SK-N-MC (cell line): ENCODE measurements at regions not wholly inside any gene's neighbourhood (a gene's known extent, or its start where the extent isn't known, plus 50 kb on each side); places are given as distances from the start of the nearest gene placed in this dataset.
A peak's percentile ranks its signal among the peaks of the same experiment; 100 is the strongest.

Experiments
- DNase-seq: peaks from one replicate; pipeline ENCODE4 v3.0.0-alpha.2; 2011; ENCODE audit warnings: low read depth, low spot score
- H3K27ac ChIP-seq: fragments of 200-600 bp; sonication (generic); 2 replicates; pipeline ENCODE4 v1.5.1; 2016; ENCODE audit warnings: mixed run types
- H3K36me3 ChIP-seq: fragments of 200-600 bp; sonication (generic); 2 replicates; pipeline ENCODE4 v1.6.1; 2017; ENCODE audit warnings: antibody characterized with exemption, low read length, mixed read lengths; ENCODE audit not compliant: insufficient read depth
- H3K4me3 ChIP-seq: fragments of 200-600 bp; sonication (generic); 2 replicates; pipeline ENCODE4 v1.5.1; 2016
- H3K9ac ChIP-seq: fragments of 200-600 bp; sonication (generic); 2 replicates; pipeline ENCODE4 v1.8.0; 2017; ENCODE audit warnings: mixed run types, mixed read lengths; ENCODE audit not compliant: insufficient read length
- H3K9me3 ChIP-seq: fragments of 200-600 bp; sonication (generic); 2 replicates; pipeline ENCODE4 v1.6.1; 2017; ENCODE audit warnings: low read depth, mild to moderate bottlenecking, antibody characterized with exemption, low read length, moderate library complexity, mixed read lengths
- EZH2 ChIP-seq: fragments of 200-600 bp; sonication (generic); IDR thresholded peaks from one replicate; pipeline ENCODE4 v1.6.1; 2017; ENCODE audit warnings: antibody characterized with exemption
- FOXP2 ChIP-seq: optimal IDR thresholded peaks from 2 replicates; pipeline ENCODE3; 2011; ENCODE audit warnings: mild to moderate bottlenecking, moderate library complexity; ENCODE audit not compliant: insufficient read depth; ENCODE audit errors: extremely low read length, control extremely low read depth
- POLR2AphosphoS5 ChIP-seq: IDR thresholded peaks from 2 replicates; pipeline ENCODE4 v1.6.1; 2012; ENCODE audit warnings: mild to moderate bottlenecking, low read depth, low read length, borderline replicate concordance

GRCh38 chr2:41410011-41410410 is 637.8 kb upstream of the PKDCC start:
- TF ChIP-seq FOXP2 (no peak), EZH2 (no peak), POLR2AphosphoS5 (no peak)
- DNase-seq, result no peak
- no peak overlapping the region for H3K4me3 ChIP-seq
- no peaks in the 10 kb centered on the region for H3K9me3 ChIP-seq
- H3K36me3 ChIP-seq, result no peaks in the 10 kb centered on the region
- H3K27ac ChIP-seq, result no peak overlapping the region
- no peak overlapping the region for H3K9ac ChIP-seq

GRCh38 chr2:41413813-41414485 is 633.9 kb upstream of the PKDCC start:
- no peaks in the 10 kb centered on the region for H3K9me3 ChIP-seq
- DNase-seq, result no peak
- TF ChIP-seq EZH2, result no peak
- no peak for TF ChIP-seq FOXP2
- no peak for TF ChIP-seq POLR2AphosphoS5

GRCh38 chr2:41414486-41415230 is 633.2 kb upstream of the PKDCC start:
- Histone ChIP-seq H3K36me3 (no peaks in the 10 kb centered on the region), H3K9me3 (no peaks in the 10 kb centered on the region), H3K27ac (no peak overlapping the region), H3K9ac (no peak overlapping the region), H3K4me3 (no peak overlapping the region)
- peak; percentile 12 for DNase-seq
- TF ChIP-seq POLR2AphosphoS5, result no peak
- no peak for TF ChIP-seq EZH2
- no peak for TF ChIP-seq FOXP2

More at GRCh38 chr2:41413813-41414485, 633.9 kb upstream of the PKDCC start:
- no peaks in the 10 kb centered on the region for H3K36me3 ChIP-seq
- no peak overlapping the region for H3K27ac ChIP-seq
- no peak overlapping the region for H3K4me3 ChIP-seq
- H3K9ac ChIP-seq, result no peak overlapping the region

GRCh38 chr2:41417511-41417910 is 630.3 kb upstream of the PKDCC start:
- Histone ChIP-seq H3K27ac (no peak overlapping the region), H3K4me3 (no peak overlapping the region), H3K36me3 (no peaks in the 10 kb centered on the region), H3K9me3 (no peaks in the 10 kb centered on the region), H3K9ac (no peak overlapping the region)
- no peak for DNase-seq
- TF ChIP-seq FOXP2 (no peak), POLR2AphosphoS5 (no peak), EZH2 (no peak)

- Histone ChIP-seq H3K27ac (no peak overlapping the region), H3K9me3 (no peaks in the 10 kb centered on the region), H3K4me3 (no peak overlapping the region), H3K36me3 (no peaks in the 10 kb centered on the region), H3K9ac (no peak overlapping the region)
- DNase-seq, result no peak
- no peak for TF ChIP-seq EZH2
- no peak for TF ChIP-seq POLR2AphosphoS5
- no peak for TF ChIP-seq FOXP2
These were observed 627.6 kb upstream of the PKDCC start for GRCh38 chr2:41420219-41420618.

- TF ChIP-seq POLR2AphosphoS5 (no peak), EZH2 (no peak), FOXP2 (no peak)
- DNase-seq, result no peak
- no peak overlapping the region for H3K27ac ChIP-seq
- H3K9me3 ChIP-seq, result no peaks in the 10 kb centered on the region
- H3K36me3 ChIP-seq, result no peaks in the 10 kb centered on the region
- no peak overlapping the region for H3K9ac ChIP-seq
- no peak overlapping the region for H3K4me3 ChIP-seq
These were observed 626.9 kb upstream of the PKDCC start for GRCh38 chr2:41420872-41421271.

GRCh38 chr2:41431756-41432155 is 616.1 kb upstream of the PKDCC start:
- Histone ChIP-seq H3K9me3 (no peaks in the 10 kb centered on the region), H3K27ac (no peak overlapping the region), H3K9ac (no peak overlapping the region), H3K4me3 (no peak overlapping the region), H3K36me3 (no peaks in the 10 kb centered on the region)
- TF ChIP-seq POLR2AphosphoS5, result no peak
- TF ChIP-seq FOXP2, result no peak
- no peak for TF ChIP-seq EZH2
- DNase-seq, result no peak

GRCh38 chr2:41432459-41432858 is 615.4 kb upstream of the PKDCC start:
- no peak for TF ChIP-seq FOXP2
- no peak for TF ChIP-seq POLR2AphosphoS5
- no peak for TF ChIP-seq EZH2
- H3K27ac ChIP-seq, result no peak overlapping the region

More at GRCh38 chr2:41432459-41432858, 615.4 kb upstream of the PKDCC start:
- no peak overlapping the region for H3K9ac ChIP-seq
- no peak for DNase-seq
- H3K9me3 ChIP-seq, result no peaks in the 10 kb centered on the region
- H3K4me3 ChIP-seq, result no peak overlapping the region
- no peaks in the 10 kb centered on the region for H3K36me3 ChIP-seq
